ENCODE measurements at regions not wholly inside any gene's neighbourhood (a gene's known extent, or its start where the extent isn't known, plus 50 kb on each side); places are given as distances from the start of the nearest gene placed in this dataset.

GRCh38 chr5:71832812-71833715 is 114.0 kb downstream of the CARTPT start:
- Histone ChIP-seq H3K27ac (no peak overlapping the region), H3K4me1 (ENCODE audit: control insufficient read depth in 1 of 2, insufficient read depth in 1 of 2, low read depth in 1 of 2, low read length in 1 of 2) (no peaks in the 10 kb centered on the region), H3K9me3 (peaks cover 7% of the 10 kb centered on the region), H3K27me3 (no peaks in the 10 kb centered on the region), H3K4me3 (ENCODE audit: low read depth in 1 of 2, low read length in 1 of 2) (no peak overlapping the region), H3K36me3 (no peaks in the 10 kb centered on the region)
- TF ChIP-seq, protein P1, sequence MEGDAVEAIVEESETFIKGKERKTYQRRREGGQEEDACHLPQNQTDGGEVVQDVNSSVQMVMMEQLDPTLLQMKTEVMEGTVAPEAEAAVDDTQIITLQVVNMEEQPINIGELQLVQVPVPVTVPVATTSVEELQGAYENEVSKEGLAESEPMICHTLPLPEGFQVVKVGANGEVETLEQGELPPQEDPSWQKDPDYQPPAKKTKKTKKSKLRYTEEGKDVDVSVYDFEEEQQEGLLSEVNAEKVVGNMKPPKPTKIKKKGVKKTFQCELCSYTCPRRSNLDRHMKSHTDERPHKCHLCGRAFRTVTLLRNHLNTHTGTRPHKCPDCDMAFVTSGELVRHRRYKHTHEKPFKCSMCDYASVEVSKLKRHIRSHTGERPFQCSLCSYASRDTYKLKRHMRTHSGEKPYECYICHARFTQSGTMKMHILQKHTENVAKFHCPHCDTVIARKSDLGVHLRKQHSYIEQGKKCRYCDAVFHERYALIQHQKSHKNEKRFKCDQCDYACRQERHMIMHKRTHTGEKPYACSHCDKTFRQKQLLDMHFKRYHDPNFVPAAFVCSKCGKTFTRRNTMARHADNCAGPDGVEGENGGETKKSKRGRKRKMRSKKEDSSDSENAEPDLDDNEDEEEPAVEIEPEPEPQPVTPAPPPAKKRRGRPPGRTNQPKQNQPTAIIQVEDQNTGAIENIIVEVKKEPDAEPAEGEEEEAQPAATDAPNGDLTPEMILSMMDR (IDR thresholded peaks at IDR 0.05), result no peak

GRCh38 chr5:71834601-71835000 is 115.5 kb downstream of the CARTPT start:
- no peaks in the 10 kb centered on the region for H3K27me3 ChIP-seq
- TF ChIP-seq, protein P1 (IDR thresholded peaks at IDR 0.05), result no peak
- H3K27ac ChIP-seq, result no peak overlapping the region
- no peak overlapping the region for H3K4me3 ChIP-seq (ENCODE audit: low read depth in 1 of 2, low read length in 1 of 2)
- no peaks in the 10 kb centered on the region for H3K4me1 ChIP-seq (ENCODE audit: control insufficient read depth in 1 of 2, insufficient read depth in 1 of 2, low read depth in 1 of 2, low read length in 1 of 2)
- H3K36me3 ChIP-seq, result no peaks in the 10 kb centered on the region
- peaks cover 3% of the 10 kb centered on the region for H3K9me3 ChIP-seq

- H3K4me1 ChIP-seq (ENCODE audit: control insufficient read depth in 1 of 2, insufficient read depth in 1 of 2, low read depth in 1 of 2, low read length in 1 of 2), result no peaks in the 10 kb centered on the region
- TF ChIP-seq, protein P1 (IDR thresholded peaks at IDR 0.05), result no peak
- no peak overlapping the region for H3K27ac ChIP-seq
- no peaks in the 10 kb centered on the region for H3K27me3 ChIP-seq
- H3K9me3 ChIP-seq, result no peaks in the 10 kb centered on the region
- H3K36me3 ChIP-seq, result no peaks in the 10 kb centered on the region
- H3K4me3 ChIP-seq (ENCODE audit: low read depth in 1 of 2, low read length in 1 of 2), result no peak overlapping the region
Observed at GRCh38 chr5:71836084-71836483, 117.0 kb downstream of the CARTPT start.

GRCh38 chr5:71836559-71837112 is 117.6 kb downstream of the CARTPT start:
- Histone ChIP-seq H3K36me3 (no peaks in the 10 kb centered on the region), H3K9me3 (no peaks in the 10 kb centered on the region), H3K27ac (no peak overlapping the region), H3K27me3 (no peaks in the 10 kb centered on the region), H3K4me1 (ENCODE audit: control insufficient read depth in 1 of 2, insufficient read depth in 1 of 2, low read depth in 1 of 2, low read length in 1 of 2) (no peaks in the 10 kb centered on the region), H3K4me3 (ENCODE audit: low read depth in 1 of 2, low read length in 1 of 2) (no peak overlapping the region)
- TF ChIP-seq, protein P1 (IDR thresholded peaks at IDR 0.05), result no peak

- Histone ChIP-seq H3K27me3 (no peaks in the 10 kb centered on the region), H3K4me1 (ENCODE audit: control insufficient read depth in 1 of 2, insufficient read depth in 1 of 2, low read depth in 1 of 2, low read length in 1 of 2) (no peaks in the 10 kb centered on the region), H3K36me3 (no peaks in the 10 kb centered on the region), H3K9me3 (no peaks in the 10 kb centered on the region), H3K27ac (no peak overlapping the region), H3K4me3 (ENCODE audit: low read depth in 1 of 2, low read length in 1 of 2) (no peak overlapping the region)
- TF ChIP-seq, protein P1 (IDR thresholded peaks at IDR 0.05), result no peak
Observed at GRCh38 chr5:71838286-71838685, 119.2 kb downstream of the CARTPT start.

Data from neutrophil (primary cell).